IMR-90 (cell line): ENCODE measurements at regions not wholly inside any gene's neighbourhood (a gene's known extent, or its start where the extent isn't known, plus 50 kb on each side); places are given as distances from the start of the nearest gene placed in this dataset.

Source experiments
- ATAC-seq: fragments of 200-7000 bp; cut with Tn5 transposase; 2 replicates; pipeline ENCODE4 v1.9.1; 2020; ENCODE audit warnings: low read depth, mild to moderate bottlenecking, moderate library complexity
- BruUV-seq: library from RNA; stranded (reverse); fragments of 400-500 nt; replicated peaks from 2 replicates; lab custom pipeline; 2021; lab: Mats Ljungman, UMichigan
- CTCF ChIA-PET: fragments of 300-600 bp; formaldehyde crosslinking; extraction: SDS; loops from one replicate; lab custom pipeline; 2021; ENCODE audit warnings: antibody characterized with exemption; lab: Yijun Ruan, JAX
- POLR2A ChIA-PET: fragments of 300-600 bp; sonication (Branson Sonifier 250); formaldehyde crosslinking; loops from one replicate; lab custom pipeline; 2022; ENCODE audit warnings: antibody characterized with exemption; ENCODE audit not compliant: unreplicated experiment; lab: Charles Lee
- DNase-seq: peaks from one replicate; pipeline ENCODE4 v3.0.0; 2013
- H2AFZ ChIP-seq: replicated peaks from 2 replicates; pipeline ENCODE3; 2013; ENCODE audit warnings: low read length, mild to moderate bottlenecking; ENCODE audit not compliant: poor library complexity
- H2AK5ac ChIP-seq: 2 replicates; pipeline ENCODE4 v1.6.1; 2013; ENCODE audit warnings: low read depth, low read length, inconsistent platforms
- H2AK9ac ChIP-seq: replicated peaks from 2 replicates; pipeline ENCODE3; 2013; ENCODE audit warnings: mild to moderate bottlenecking, low read depth, low read length, moderate library complexity; ENCODE audit not compliant: poor library complexity
- H2BK120ac ChIP-seq: 2 replicates; pipeline ENCODE4 v1.6.1; 2013; ENCODE audit warnings: low read depth, low read length, inconsistent platforms
- H2BK15ac ChIP-seq: 3 replicates; pipeline ENCODE4 v1.6.1; 2013; ENCODE audit warnings: low read depth, low read length, inconsistent platforms
- H2BK20ac ChIP-seq: 2 replicates; pipeline ENCODE4 v1.6.1; 2013; ENCODE audit warnings: low read depth, mild to moderate bottlenecking, inconsistent platforms, low read length, moderate library complexity
- H2BK5ac ChIP-seq: 2 replicates; pipeline ENCODE4 v1.6.1; 2013; ENCODE audit warnings: mild to moderate bottlenecking, low read depth, low read length, inconsistent platforms; ENCODE audit not compliant: poor library complexity, severe bottlenecking
- H3K14ac ChIP-seq: replicated peaks from 2 replicates; pipeline ENCODE4 v1.6.1; 2013; ENCODE audit warnings: low read depth, low read length, inconsistent platforms
- H3K18ac ChIP-seq: 2 replicates; pipeline ENCODE4 v1.6.1; 2013; ENCODE audit warnings: low read depth, low read length, control low read depth
- H3K23ac ChIP-seq: 2 replicates; pipeline ENCODE4 v1.6.1; 2013; ENCODE audit warnings: low read depth, low read length, inconsistent platforms
- H3K27ac ChIP-seq: 2 replicates; pipeline ENCODE4 v1.5.1; 2013; ENCODE audit warnings: mild to moderate bottlenecking, control low read depth, low read length; ENCODE audit not compliant: insufficient read depth
- H3K27me3 ChIP-seq: 2 replicates; pipeline ENCODE4 v1.6.1; 2013; ENCODE audit warnings: low read length; ENCODE audit not compliant: control insufficient read depth, insufficient read depth
- H3K36me3 ChIP-seq: 2 replicates; pipeline ENCODE4 v1.6.1; 2013; ENCODE audit warnings: low read length, mixed read lengths; ENCODE audit not compliant: control insufficient read depth, insufficient read depth
- H3K4ac ChIP-seq: 2 replicates; pipeline ENCODE4 v1.6.1; 2013; ENCODE audit warnings: low read depth, low read length, inconsistent platforms
- H3K4me1 ChIP-seq: 2 replicates; pipeline ENCODE4 v1.6.1; 2013; ENCODE audit warnings: low read length, mixed read lengths; ENCODE audit not compliant: control insufficient read depth, insufficient read depth
- H3K4me2 ChIP-seq: 2 replicates; pipeline ENCODE4 v1.6.1; 2013; ENCODE audit warnings: low read depth, mild to moderate bottlenecking, control low read depth, low read length, moderate library complexity
- H3K4me3 ChIP-seq: 2 replicates; pipeline ENCODE4 v1.5.1; 2013; ENCODE audit warnings: low read depth, mild to moderate bottlenecking, control low read depth, low read length, moderate library complexity; ENCODE audit not compliant: insufficient read depth
- H3K56ac ChIP-seq: 2 replicates; pipeline ENCODE4 v1.6.1; 2013; ENCODE audit warnings: low read length, inconsistent platforms; ENCODE audit not compliant: insufficient read depth; ENCODE audit errors: extremely low read depth
- H3K79me1 ChIP-seq, 2 experiments: 2 replicates each; pipeline ENCODE4 v1.6.1; 2013; ENCODE audit warnings: low read length in 2 of 2, inconsistent platforms in 1 of 2, low read depth in 1 of 2
- H3K9ac ChIP-seq: 2 replicates; pipeline ENCODE4 v1.6.1; 2013; ENCODE audit warnings: low read depth, low read length, control low read depth
- H3K9me1 ChIP-seq: 2 replicates; pipeline ENCODE4 v1.6.1; 2013; ENCODE audit warnings: low read length, inconsistent platforms; ENCODE audit not compliant: insufficient read depth
- H3K9me3 ChIP-seq: 2 replicates; pipeline ENCODE4 v1.6.1; 2013; ENCODE audit warnings: low read length; ENCODE audit not compliant: control insufficient read depth, insufficient read depth
- H4K20me1 ChIP-seq: 2 replicates; pipeline ENCODE4 v1.6.1; 2013; ENCODE audit warnings: low read length, inconsistent platforms; ENCODE audit not compliant: insufficient read depth
- H4K5ac ChIP-seq: 2 replicates; pipeline ENCODE4 v1.6.1; 2013; ENCODE audit warnings: mild to moderate bottlenecking, low read depth, low read length, control low read depth
- H4K8ac ChIP-seq, 2 experiments: 2 replicates each; pipeline ENCODE4 v1.6.1; 2013; ENCODE audit warnings: low read depth in 2 of 2, low read length in 2 of 2, control low read depth in 1 of 2, inconsistent platforms in 1 of 2
- H4K91ac ChIP-seq: 2 replicates; pipeline ENCODE4 v1.6.1; 2013; ENCODE audit warnings: low read depth, low read length, inconsistent platforms; ENCODE audit not compliant: insufficient read depth
- CEBPB ChIP-seq: IDR thresholded peaks from 2 replicates; pipeline ENCODE4 v1.6.1; 2012; ENCODE audit warnings: low read depth, low read length, improper control_type of control experiment
- MAFK ChIP-seq: IDR thresholded peaks from 2 replicates; pipeline ENCODE4 v1.6.1; 2012; ENCODE audit warnings: low read depth, low read length, improper control_type of control experiment
- RAD21 ChIP-seq: IDR thresholded peaks from 2 replicates; pipeline ENCODE4 v1.6.1; 2012; ENCODE audit warnings: low read length, improper control_type of control experiment
- RFX5 ChIP-seq: IDR thresholded peaks from 2 replicates; pipeline ENCODE4 v1.8.0; 2012; ENCODE audit warnings: low read depth, mild to moderate bottlenecking, low read length, moderate library complexity
- WGBS, 2 experiments: methylation state at CpG; one replicate each; pipeline versions ENCODE4 v1.1.5 to v1.1.7; 2013; ENCODE audit warnings: missing lambda C conversion rate in 2 of 2; ENCODE audit not compliant: insufficient read length in 1 of 2; ENCODE audit errors: extremely low coverage in 2 of 2; 5-methylcytosine and 5-hydroxymethylcytosine counted together
- dilution Hi-C: fragments of 300-500 bp; cut with HindIII; formaldehyde crosslinking; loops from one replicate; pipeline ENCODE4 v1.14.3; 2018; ENCODE audit warnings: low sequenced_read_pairs; ENCODE audit not compliant: unreplicated experiment
- in situ Hi-C: fragments of 300-500 bp; cut with MboI; formaldehyde crosslinking; loops from 3 replicates; pipeline ENCODE4 v1.14.3; 2019; ENCODE audit warnings: low sequenced_read_pairs, inconsistent platforms, mixed read lengths
- intact Hi-C: fragments of 100-400 bp; cut with micrococcal nuclease; formaldehyde crosslinking; loops from 2 replicates; pipeline ENCODE4 v1.10.0; 2022

DNA sequence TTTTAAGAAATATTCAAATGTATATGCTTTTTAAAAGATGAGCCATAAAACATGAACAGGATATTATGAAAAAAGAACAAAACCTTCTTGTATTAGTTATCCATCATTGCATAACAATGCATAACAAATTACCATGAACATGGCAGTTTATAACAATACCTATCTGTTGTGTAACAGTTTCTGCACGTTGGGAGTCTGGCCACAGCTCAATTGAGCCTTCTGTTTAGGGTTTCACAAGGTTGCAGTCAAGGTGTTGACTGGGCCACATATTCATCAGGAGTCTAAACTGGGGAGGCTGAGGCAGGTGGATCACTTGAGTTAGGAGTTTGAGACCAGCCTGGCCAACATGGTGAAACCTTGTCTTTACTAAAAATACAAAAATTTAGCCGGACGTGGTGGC is 149.4 kb upstream of the SMLR1 start:
- Histone ChIP-seq H4K8ac (no peak overlapping the region), H2AK9ac (no peak overlapping the region), H3K27me3 (no peaks in the 10 kb centered on the region), H3K23ac (no peak overlapping the region), H3K4me1 (peaks cover 4% of the 10 kb centered on the region; the same call in 1 of the 2 replicates), H3K9me3 (no peaks in the 10 kb centered on the region), H4K91ac (no peak overlapping the region), H3K4me3 (no peak overlapping the region), H3K36me3 (no peaks in the 10 kb centered on the region), H4K20me1 (no peaks in the 10 kb centered on the region), H3K79me1 (no peaks in the 10 kb centered on the region), H3K9ac (no peak overlapping the region), H3K4ac (no peak overlapping the region), H3K14ac (no peak overlapping the region), H3K18ac (no peak overlapping the region), H2BK120ac (no peak overlapping the region), H4K5ac (no peak overlapping the region), H2AFZ (no peak overlapping the region), H2BK15ac (no peak overlapping the region), H2BK5ac (no peak overlapping the region), H3K56ac (no peak overlapping the region), H2BK20ac (no peak overlapping the region), H2AK5ac (no peak overlapping the region), H3K9me1 (no peaks in the 10 kb centered on the region), H3K27ac (no peak overlapping the region), H3K4me2 (no peak overlapping the region)
- dilution Hi-C loops (no loop called here), intact Hi-C loops (no loop called here), in situ Hi-C loops (no loop called here)
- no peak for DNase-seq
- TF ChIP-seq CEBPB (no peak), MAFK (no peak), RAD21 (no peak), RFX5 (no peak)
- ChIA-PET CTCF (no interaction called here), POLR2A (no interaction called here)
- no TSS peak for BruUV-seq
- no peak for ATAC-seq
- no CpG with 5 or more reads among the region's 3 CpGs for WGBS, 2 experiments
